Loucy (cell line): ENCODE measurements at regions not wholly inside any gene's neighbourhood (a gene's known extent, or its start where the extent isn't known, plus 50 kb on each side); places are given as distances from the start of the nearest gene placed in this dataset.

Experiments used
- EZH2phosphoT487 ChIP-seq: fragments of 200-600 bp; IDR thresholded peaks from 2 replicates; pipeline ENCODE4 v1.6.1; 2018; ENCODE audit warnings: antibody characterized with exemption, mild to moderate bottlenecking, moderate library complexity, borderline replicate concordance
- TF ChIP-seq, protein P1 (sequence below): fragments of 200-600 bp; sonication (generic); conservative IDR thresholded peaks from 2 replicates; pipeline ENCODE4 v1.5.1; 2014; ENCODE audit warnings: mild to moderate bottlenecking, antibody characterized with exemption, low read length

DNA sequence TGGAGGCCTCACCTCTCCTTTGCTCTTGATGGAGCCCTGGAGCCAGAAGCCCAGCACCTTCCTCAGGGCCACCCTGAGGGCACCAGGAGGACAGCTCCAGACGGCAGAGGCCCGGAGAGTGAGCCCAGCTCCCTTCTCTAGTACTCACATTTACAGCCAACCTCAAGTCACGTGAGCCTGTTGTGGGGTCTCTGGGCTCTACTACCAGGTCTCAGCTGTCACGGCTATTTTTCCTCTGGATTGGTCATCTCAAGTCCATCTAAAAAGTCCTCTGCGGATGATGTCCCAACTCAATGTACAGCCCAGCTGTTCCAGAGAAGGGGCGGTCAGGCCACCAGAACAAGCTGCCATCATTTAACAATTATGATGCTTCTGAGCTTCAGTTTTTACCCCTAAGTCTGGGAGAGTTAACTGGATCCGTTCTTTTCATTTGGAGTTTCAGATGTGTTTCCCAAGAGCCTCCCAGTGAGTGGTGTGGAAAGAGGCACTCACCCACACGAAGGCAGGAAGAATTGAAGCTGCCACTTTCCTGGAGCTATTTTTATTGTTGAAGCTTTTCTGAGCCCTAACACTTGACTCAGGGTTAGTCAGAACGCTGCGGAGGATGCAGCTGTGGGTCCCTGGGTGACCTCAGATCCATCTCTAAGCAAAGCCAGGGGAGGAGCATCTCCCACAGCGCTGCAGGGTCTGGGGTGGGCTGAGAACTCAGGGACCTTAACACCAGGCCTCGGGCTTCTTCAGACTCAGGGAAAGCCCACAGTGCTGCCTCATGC lies 143.5 kb upstream of the UBL3 start:
- TF ChIP-seq, protein P1, sequence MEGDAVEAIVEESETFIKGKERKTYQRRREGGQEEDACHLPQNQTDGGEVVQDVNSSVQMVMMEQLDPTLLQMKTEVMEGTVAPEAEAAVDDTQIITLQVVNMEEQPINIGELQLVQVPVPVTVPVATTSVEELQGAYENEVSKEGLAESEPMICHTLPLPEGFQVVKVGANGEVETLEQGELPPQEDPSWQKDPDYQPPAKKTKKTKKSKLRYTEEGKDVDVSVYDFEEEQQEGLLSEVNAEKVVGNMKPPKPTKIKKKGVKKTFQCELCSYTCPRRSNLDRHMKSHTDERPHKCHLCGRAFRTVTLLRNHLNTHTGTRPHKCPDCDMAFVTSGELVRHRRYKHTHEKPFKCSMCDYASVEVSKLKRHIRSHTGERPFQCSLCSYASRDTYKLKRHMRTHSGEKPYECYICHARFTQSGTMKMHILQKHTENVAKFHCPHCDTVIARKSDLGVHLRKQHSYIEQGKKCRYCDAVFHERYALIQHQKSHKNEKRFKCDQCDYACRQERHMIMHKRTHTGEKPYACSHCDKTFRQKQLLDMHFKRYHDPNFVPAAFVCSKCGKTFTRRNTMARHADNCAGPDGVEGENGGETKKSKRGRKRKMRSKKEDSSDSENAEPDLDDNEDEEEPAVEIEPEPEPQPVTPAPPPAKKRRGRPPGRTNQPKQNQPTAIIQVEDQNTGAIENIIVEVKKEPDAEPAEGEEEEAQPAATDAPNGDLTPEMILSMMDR: no peak
- no peak for TF ChIP-seq EZH2phosphoT487
